22Rv1 (cell line): ENCODE measurements at regions not wholly inside any gene's neighbourhood (a gene's known extent, or its start where the extent isn't known, plus 50 kb on each side); places are given as distances from the start of the nearest gene placed in this dataset.

Experiments used
- ZFX ChIP-seq: fragments of 450-650 bp; IDR thresholded peaks from 2 replicates; pipeline ENCODE4 v1.6.1; 2017; ENCODE audit warnings: antibody characterized with exemption, borderline replicate concordance
- TF ChIP-seq, protein P1 (sequence below): fragments of 450-650 bp; IDR thresholded peaks from 2 replicates; pipeline ENCODE4 v1.5.1; 2017; ENCODE audit warnings: mild to moderate bottlenecking

DNA sequence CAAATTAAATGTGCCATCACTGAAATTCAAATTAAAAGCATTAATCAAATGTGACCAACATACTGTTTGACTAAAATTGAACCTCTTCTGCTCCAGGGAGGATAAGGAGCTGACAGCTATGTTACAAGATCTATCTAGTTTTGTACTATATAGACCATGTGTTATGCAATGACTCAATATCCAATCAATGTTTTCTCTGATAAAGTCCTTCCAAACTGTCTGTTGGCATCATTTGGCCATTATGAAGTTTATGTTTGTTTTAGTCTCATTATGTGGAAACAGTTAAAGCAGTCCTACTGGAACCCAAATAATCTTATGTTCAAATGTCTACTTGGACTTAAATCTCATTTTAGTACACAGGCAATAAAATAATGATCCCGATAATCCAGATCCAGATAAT lies 267.0 kb upstream of the THBS1 start:
- TF ChIP-seq, protein P1, sequence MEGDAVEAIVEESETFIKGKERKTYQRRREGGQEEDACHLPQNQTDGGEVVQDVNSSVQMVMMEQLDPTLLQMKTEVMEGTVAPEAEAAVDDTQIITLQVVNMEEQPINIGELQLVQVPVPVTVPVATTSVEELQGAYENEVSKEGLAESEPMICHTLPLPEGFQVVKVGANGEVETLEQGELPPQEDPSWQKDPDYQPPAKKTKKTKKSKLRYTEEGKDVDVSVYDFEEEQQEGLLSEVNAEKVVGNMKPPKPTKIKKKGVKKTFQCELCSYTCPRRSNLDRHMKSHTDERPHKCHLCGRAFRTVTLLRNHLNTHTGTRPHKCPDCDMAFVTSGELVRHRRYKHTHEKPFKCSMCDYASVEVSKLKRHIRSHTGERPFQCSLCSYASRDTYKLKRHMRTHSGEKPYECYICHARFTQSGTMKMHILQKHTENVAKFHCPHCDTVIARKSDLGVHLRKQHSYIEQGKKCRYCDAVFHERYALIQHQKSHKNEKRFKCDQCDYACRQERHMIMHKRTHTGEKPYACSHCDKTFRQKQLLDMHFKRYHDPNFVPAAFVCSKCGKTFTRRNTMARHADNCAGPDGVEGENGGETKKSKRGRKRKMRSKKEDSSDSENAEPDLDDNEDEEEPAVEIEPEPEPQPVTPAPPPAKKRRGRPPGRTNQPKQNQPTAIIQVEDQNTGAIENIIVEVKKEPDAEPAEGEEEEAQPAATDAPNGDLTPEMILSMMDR, result no peak
- TF ChIP-seq ZFX, result no peak
